ENCODE measurements at regions not wholly inside any gene's neighbourhood (a gene's known extent, or its start where the extent isn't known, plus 50 kb on each side); places are given as distances from the start of the nearest gene placed in this dataset.

GRCh38 chr14:26808407-26808806, 210.6 kb upstream of the NOVA1 start:
- WGBS (ENCODE audit: insufficient coverage) = no CpG with 5 or more reads among the region's 1 CpG
- ChIA-PET CTCF (no interaction called here), POLR2A (no interaction called here)
- Histone ChIP-seq H3K4me3 (ENCODE audit: control insufficient read depth in 1 of 7, extremely low read depth in 1 of 7, insufficient read depth in 4 of 7, low read depth in 2 of 7, low read length in 6 of 7) (no peak overlapping the region), H3K4me1 (ENCODE audit: control extremely low read depth in 1 of 4, control insufficient read depth in 4 of 4, insufficient read depth in 4 of 4, low read length in 3 of 4) (no peaks in the 10 kb centered on the region), H3K9me3 (ENCODE audit: control extremely low read depth in 1 of 5, control insufficient read depth in 4 of 5, insufficient read depth in 2 of 5, low read depth in 1 of 5, low read length in 4 of 5) (no peaks in the 10 kb centered on the region), H3K27me3 (replicated peaks in 2 of 5; ENCODE audit: control insufficient read depth in 4 of 5, insufficient read depth in 5 of 5, low read length in 4 of 5) (no peaks in the 10 kb centered on the region), H3K27ac (ENCODE audit: insufficient read depth in 1 of 2, low read depth in 1 of 2, low read length in 2 of 2, poor library complexity in 1 of 2, severe bottlenecking in 2 of 2) (no peak overlapping the region), H3K36me3 (ENCODE audit: control insufficient read depth in 4 of 4, insufficient read depth in 4 of 4, low read length in 3 of 4) (no peaks in the 10 kb centered on the region)
- DNase-seq = no peak

GRCh38 chr14:26810631-26811030, 212.8 kb upstream of the NOVA1 start:
- H3K36me3 ChIP-seq (ENCODE audit: control insufficient read depth in 4 of 4, insufficient read depth in 4 of 4, low read length in 3 of 4) = no peaks in the 10 kb centered on the region

GRCh38 chr14:26811756-26812305, 214.0 kb upstream of the NOVA1 start:
- POLR2A ChIA-PET = no interaction called here
- CTCF ChIA-PET = no interaction called here
- no peak for DNase-seq
- WGBS (ENCODE audit: insufficient coverage) = 100% methylated on average over 1 of the region's 3 CpGs
- Histone ChIP-seq H3K4me3 (ENCODE audit: control insufficient read depth in 1 of 7, extremely low read depth in 1 of 7, insufficient read depth in 4 of 7, low read depth in 2 of 7, low read length in 6 of 7) (no peak overlapping the region), H3K9me3 (ENCODE audit: control extremely low read depth in 1 of 5, control insufficient read depth in 4 of 5, insufficient read depth in 2 of 5, low read depth in 1 of 5, low read length in 4 of 5) (no peaks in the 10 kb centered on the region), H3K4me1 (ENCODE audit: control extremely low read depth in 1 of 4, control insufficient read depth in 4 of 4, insufficient read depth in 4 of 4, low read length in 3 of 4) (no peaks in the 10 kb centered on the region), H3K27me3 (replicated peaks in 2 of 5; ENCODE audit: control insufficient read depth in 4 of 5, insufficient read depth in 5 of 5, low read length in 4 of 5) (no peaks in the 10 kb centered on the region), H3K27ac (ENCODE audit: insufficient read depth in 1 of 2, low read depth in 1 of 2, low read length in 2 of 2, poor library complexity in 1 of 2, severe bottlenecking in 2 of 2) (no peak overlapping the region), H3K36me3 (ENCODE audit: control insufficient read depth in 4 of 4, insufficient read depth in 4 of 4, low read length in 3 of 4) (no peaks in the 10 kb centered on the region)

More at GRCh38 chr14:26810631-26811030, 212.8 kb upstream of the NOVA1 start:
- POLR2A ChIA-PET = no interaction called here
- no peaks in the 10 kb centered on the region for H3K9me3 ChIP-seq (ENCODE audit: control extremely low read depth in 1 of 5, control insufficient read depth in 4 of 5, insufficient read depth in 2 of 5, low read depth in 1 of 5, low read length in 4 of 5)
- H3K4me3 ChIP-seq (ENCODE audit: control insufficient read depth in 1 of 7, extremely low read depth in 1 of 7, insufficient read depth in 4 of 7, low read depth in 2 of 7, low read length in 6 of 7) = no peak overlapping the region
- H3K4me1 ChIP-seq (ENCODE audit: control extremely low read depth in 1 of 4, control insufficient read depth in 4 of 4, insufficient read depth in 4 of 4, low read length in 3 of 4) = no peaks in the 10 kb centered on the region
- CTCF ChIA-PET = no interaction called here
- no peak for DNase-seq
- H3K27ac ChIP-seq (ENCODE audit: insufficient read depth in 1 of 2, low read depth in 1 of 2, low read length in 2 of 2, poor library complexity in 1 of 2, severe bottlenecking in 2 of 2) = no peak overlapping the region
- no peaks in the 10 kb centered on the region for H3K27me3 ChIP-seq (replicated peaks in 2 of 5; ENCODE audit: control insufficient read depth in 4 of 5, insufficient read depth in 5 of 5, low read length in 4 of 5)

GRCh38 chr14:26820138-26820537, 222.3 kb upstream of the NOVA1 start:
- DNase-seq = no peak

GRCh38 chr14:26820572-26820971, 222.7 kb upstream of the NOVA1 start:
- H3K9me3 ChIP-seq (ENCODE audit: control extremely low read depth in 1 of 5, control insufficient read depth in 4 of 5, insufficient read depth in 2 of 5, low read depth in 1 of 5, low read length in 4 of 5) = peaks cover 0 to 1% (median 0%) of the 10 kb centered on the region in 5 experiments
- H3K36me3 ChIP-seq (ENCODE audit: control insufficient read depth in 4 of 4, insufficient read depth in 4 of 4, low read length in 3 of 4) = no peaks in the 10 kb centered on the region
- H3K27ac ChIP-seq (ENCODE audit: insufficient read depth in 1 of 2, low read depth in 1 of 2, low read length in 2 of 2, poor library complexity in 1 of 2, severe bottlenecking in 2 of 2) = no peak overlapping the region
- CTCF ChIA-PET = interaction anchor here (0.7 kb wide), 1 partner anchor 16 kb away, joined by 3 read pairs; no protein-coding TSS in a partner anchor
- no peak for DNase-seq
- no peaks in the 10 kb centered on the region for H3K4me1 ChIP-seq (ENCODE audit: control extremely low read depth in 1 of 4, control insufficient read depth in 4 of 4, insufficient read depth in 4 of 4, low read length in 3 of 4)
- no peak overlapping the region for H3K4me3 ChIP-seq (ENCODE audit: control insufficient read depth in 1 of 7, extremely low read depth in 1 of 7, insufficient read depth in 4 of 7, low read depth in 2 of 7, low read length in 6 of 7)
- POLR2A ChIA-PET = no interaction called here
- H3K27me3 ChIP-seq (replicated peaks in 2 of 5; ENCODE audit: control insufficient read depth in 4 of 5, insufficient read depth in 5 of 5, low read length in 4 of 5) = no peaks in the 10 kb centered on the region
- 100% methylated on average over 1 of the region's 4 CpGs for WGBS (ENCODE audit: insufficient coverage)

More at GRCh38 chr14:26820138-26820537, 222.3 kb upstream of the NOVA1 start:
- POLR2A ChIA-PET = no interaction called here
- H3K27me3 ChIP-seq (replicated peaks in 2 of 5; ENCODE audit: control insufficient read depth in 4 of 5, insufficient read depth in 5 of 5, low read length in 4 of 5) = no peaks in the 10 kb centered on the region
- peaks cover 0 to 1% (median 0%) of the 10 kb centered on the region in 5 experiments for H3K9me3 ChIP-seq (ENCODE audit: control extremely low read depth in 1 of 5, control insufficient read depth in 4 of 5, insufficient read depth in 2 of 5, low read depth in 1 of 5, low read length in 4 of 5)
- H3K4me1 ChIP-seq (ENCODE audit: control extremely low read depth in 1 of 4, control insufficient read depth in 4 of 4, insufficient read depth in 4 of 4, low read length in 3 of 4) = no peaks in the 10 kb centered on the region
- no peaks in the 10 kb centered on the region for H3K36me3 ChIP-seq (ENCODE audit: control insufficient read depth in 4 of 4, insufficient read depth in 4 of 4, low read length in 3 of 4)
- H3K27ac ChIP-seq (ENCODE audit: insufficient read depth in 1 of 2, low read depth in 1 of 2, low read length in 2 of 2, poor library complexity in 1 of 2, severe bottlenecking in 2 of 2) = no peak overlapping the region
- WGBS (ENCODE audit: insufficient coverage) = no CpG with 5 or more reads among the region's 1 CpG
- H3K4me3 ChIP-seq (ENCODE audit: control insufficient read depth in 1 of 7, extremely low read depth in 1 of 7, insufficient read depth in 4 of 7, low read depth in 2 of 7, low read length in 6 of 7) = no peak overlapping the region
- CTCF ChIA-PET = no interaction called here

- ChIA-PET POLR2A (no interaction called here), CTCF (no interaction called here)
- Histone ChIP-seq H3K27me3 (replicated peaks in 2 of 5; ENCODE audit: control insufficient read depth in 4 of 5, insufficient read depth in 5 of 5, low read length in 4 of 5) (no peaks in the 10 kb centered on the region), H3K27ac (ENCODE audit: insufficient read depth in 1 of 2, low read depth in 1 of 2, low read length in 2 of 2, poor library complexity in 1 of 2, severe bottlenecking in 2 of 2) (no peak overlapping the region), H3K4me1 (ENCODE audit: control extremely low read depth in 1 of 4, control insufficient read depth in 4 of 4, insufficient read depth in 4 of 4, low read length in 3 of 4) (no peaks in the 10 kb centered on the region), H3K9me3 (ENCODE audit: control extremely low read depth in 1 of 5, control insufficient read depth in 4 of 5, insufficient read depth in 2 of 5, low read depth in 1 of 5, low read length in 4 of 5) (no peaks in the 10 kb centered on the region), H3K4me3 (ENCODE audit: control insufficient read depth in 1 of 7, extremely low read depth in 1 of 7, insufficient read depth in 4 of 7, low read depth in 2 of 7, low read length in 6 of 7) (no peak overlapping the region), H3K36me3 (ENCODE audit: control insufficient read depth in 4 of 4, insufficient read depth in 4 of 4, low read length in 3 of 4) (no peaks in the 10 kb centered on the region)
- no peak for DNase-seq
- 83% methylated on average over 2 of the region's 4 CpGs for WGBS (ENCODE audit: insufficient coverage)
Measured at GRCh38 chr14:26828741-26829140, 230.9 kb upstream of the NOVA1 start.

- H3K9me3 ChIP-seq (ENCODE audit: control extremely low read depth in 1 of 5, control insufficient read depth in 4 of 5, insufficient read depth in 2 of 5, low read depth in 1 of 5, low read length in 4 of 5) = no peaks in the 10 kb centered on the region
Measured at GRCh38 chr14:26833621-26834176, 235.9 kb upstream of the NOVA1 start.

More at GRCh38 chr14:26833621-26834176, 235.9 kb upstream of the NOVA1 start:
- Histone ChIP-seq H3K27ac (ENCODE audit: insufficient read depth in 1 of 2, low read depth in 1 of 2, low read length in 2 of 2, poor library complexity in 1 of 2, severe bottlenecking in 2 of 2) (no peak overlapping the region), H3K27me3 (replicated peaks in 2 of 5; ENCODE audit: control insufficient read depth in 4 of 5, insufficient read depth in 5 of 5, low read length in 4 of 5) (no peaks in the 10 kb centered on the region), H3K4me1 (ENCODE audit: control extremely low read depth in 1 of 4, control insufficient read depth in 4 of 4, insufficient read depth in 4 of 4, low read length in 3 of 4) (no peaks in the 10 kb centered on the region), H3K4me3 (ENCODE audit: control insufficient read depth in 1 of 7, extremely low read depth in 1 of 7, insufficient read depth in 4 of 7, low read depth in 2 of 7, low read length in 6 of 7) (no peak overlapping the region), H3K36me3 (ENCODE audit: control insufficient read depth in 4 of 4, insufficient read depth in 4 of 4, low read length in 3 of 4) (no peaks in the 10 kb centered on the region)
- POLR2A ChIA-PET = no interaction called here
- no peak for DNase-seq
- CTCF ChIA-PET = no interaction called here
